NB4 (cell line): ENCODE measurements at regions not wholly inside any gene's neighbourhood (a gene's known extent, or its start where the extent isn't known, plus 50 kb on each side); places are given as distances from the start of the nearest gene placed in this dataset.

ENCODE experiments used
- DNase-seq: peaks from one replicate; pipeline ENCODE4 v3.0.0; 2010; ENCODE audit warnings: low read depth
- H3K4me3 ChIP-seq: one replicate; pipeline ENCODE4 v1.5.1; 2011; ENCODE audit warnings: mild to moderate bottlenecking, low read depth, low read length, moderate library complexity
- CTCF ChIP-seq: IDR thresholded peaks from one replicate; pipeline ENCODE4 v1.5.1; 2012; ENCODE audit warnings: low read depth, low read length
- MAX ChIP-seq: IDR thresholded peaks from 2 replicates; pipeline ENCODE4 v1.6.1; 2011; ENCODE audit warnings: low read depth, low read length
- MYC ChIP-seq: IDR thresholded peaks from 2 replicates; pipeline ENCODE4 v1.6.1; 2011; ENCODE audit warnings: low read depth, low read length
- POLR2A ChIP-seq: IDR thresholded peaks from 2 replicates; pipeline ENCODE4 v1.6.1; 2011; ENCODE audit warnings: mild to moderate bottlenecking; ENCODE audit not compliant: insufficient read length; ENCODE audit errors: extremely low read depth

GRCh38 chr2:163414121-163414520, 321.7 kb downstream of the FIGN start:
- H3K4me3 ChIP-seq: no peak overlapping the region
- TF ChIP-seq MAX: no peak
- no peak for TF ChIP-seq POLR2A
- TF ChIP-seq CTCF: no peak
- TF ChIP-seq MYC: no peak
- DNase-seq: no peak

- DNase-seq: no peak
- TF ChIP-seq POLR2A (no peak), MYC (no peak), MAX (no peak), CTCF (no peak)
- H3K4me3 ChIP-seq: no peak overlapping the region
Observed at GRCh38 chr2:163407296-163407695, 328.5 kb downstream of the FIGN start.

- no peak for TF ChIP-seq MAX
- no peak for TF ChIP-seq CTCF
- TF ChIP-seq POLR2A: no peak
- TF ChIP-seq MYC: no peak
- DNase-seq: peak; percentile 5
- no peak overlapping the region for H3K4me3 ChIP-seq
Observed at GRCh38 chr2:163405298-163405697, 330.5 kb downstream of the FIGN start.

- H3K4me3 ChIP-seq: no peak overlapping the region
- no peak for DNase-seq
- TF ChIP-seq CTCF (no peak), MAX (no peak), POLR2A (no peak), MYC (no peak)
Observed at GRCh38 chr2:163401481-163401880, 334.3 kb downstream of the FIGN start.

- DNase-seq: peak; percentile 59
- TF ChIP-seq MAX (no peak), CTCF (no peak), MYC (no peak)
Observed at GRCh38 chr2:163397451-163397850, 338.4 kb downstream of the FIGN start.

GRCh38 chr2:163395602-163396001, 340.2 kb downstream of the FIGN start:
- no peak overlapping the region for H3K4me3 ChIP-seq
- DNase-seq: no peak
- TF ChIP-seq MAX: no peak
- TF ChIP-seq POLR2A: no peak
- no peak for TF ChIP-seq MYC
- TF ChIP-seq CTCF: no peak

More at GRCh38 chr2:163397451-163397850, 338.4 kb downstream of the FIGN start:
- H3K4me3 ChIP-seq: no peak overlapping the region
